Erythroblast (primary cell): ENCODE measurements at regions not wholly inside any gene's neighbourhood (a gene's known extent, or its start where the extent isn't known, plus 50 kb on each side); places are given as distances from the start of the nearest gene placed in this dataset.
"Not testable (repeated sequence)": the region's sequence is repeated elsewhere in the genome, so short reads cannot be mapped to it uniquely, and the experiment has no call there.

Source experiments
- GATA1 ChIP-seq: IDR thresholded peaks from 2 replicates; pipeline ENCODE4 v1.6.1; 2011; ENCODE audit warnings: low read depth, mild to moderate bottlenecking, control low read depth, low read length, moderate library complexity
- POLR2A ChIP-seq: IDR thresholded peaks from 2 replicates; pipeline ENCODE4 v1.6.1; 2011; ENCODE audit warnings: mild to moderate bottlenecking, low read length

DNA sequence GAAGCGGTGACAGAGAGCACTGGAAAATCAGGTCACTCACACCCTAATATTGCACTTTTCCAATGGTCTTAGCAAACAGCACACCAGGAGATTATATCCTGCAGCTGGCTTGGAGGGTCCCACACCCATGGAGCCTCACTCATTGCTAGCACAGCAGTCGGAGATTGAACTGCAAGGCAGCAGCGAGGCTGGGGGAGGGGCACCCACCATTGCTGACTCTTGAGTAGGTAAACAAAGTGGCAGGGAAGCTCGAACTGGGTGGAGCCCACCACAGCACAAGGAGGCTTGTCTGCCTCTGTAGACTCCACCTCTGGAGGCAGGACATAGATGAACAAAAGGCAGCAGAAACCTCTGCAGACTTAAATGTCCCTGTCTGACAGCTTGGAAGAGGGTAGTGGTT lies 1579.7 kb downstream of the REEP3 start:
- TF ChIP-seq POLR2A, GATA1: not testable (repeated sequence)
